ENCODE measurements at regions not wholly inside any gene's neighbourhood (a gene's known extent, or its start where the extent isn't known, plus 50 kb on each side); places are given as distances from the start of the nearest gene placed in this dataset.
A peak's percentile ranks its signal among the peaks of the same experiment; 100 is the strongest.
"Not testable (repeated sequence)": the region's sequence is repeated elsewhere in the genome, so short reads cannot be mapped to it uniquely, and the experiment has no call there.

DNA sequence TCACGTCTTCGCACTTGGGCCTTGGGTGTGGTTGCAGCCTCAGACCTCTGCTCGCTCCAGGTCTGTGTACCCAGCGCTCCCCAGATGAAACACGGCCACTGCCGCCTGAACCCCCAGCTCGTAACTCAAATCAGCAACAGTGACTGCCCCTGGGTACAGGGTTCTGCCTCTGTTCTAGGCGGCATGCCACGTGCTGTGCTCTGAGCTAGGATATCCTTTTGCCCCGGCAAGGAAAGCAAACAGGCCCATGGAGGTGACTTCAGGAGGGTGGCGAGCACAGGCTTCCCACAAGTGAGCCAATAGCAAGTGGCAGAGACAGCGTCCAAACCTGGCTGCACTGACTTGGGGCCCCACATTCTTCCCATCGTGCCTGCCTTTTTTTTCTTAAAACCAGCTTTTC lies 96.3 kb upstream of the PZP start:
- DNase-seq = not testable (repeated sequence)

DNA sequence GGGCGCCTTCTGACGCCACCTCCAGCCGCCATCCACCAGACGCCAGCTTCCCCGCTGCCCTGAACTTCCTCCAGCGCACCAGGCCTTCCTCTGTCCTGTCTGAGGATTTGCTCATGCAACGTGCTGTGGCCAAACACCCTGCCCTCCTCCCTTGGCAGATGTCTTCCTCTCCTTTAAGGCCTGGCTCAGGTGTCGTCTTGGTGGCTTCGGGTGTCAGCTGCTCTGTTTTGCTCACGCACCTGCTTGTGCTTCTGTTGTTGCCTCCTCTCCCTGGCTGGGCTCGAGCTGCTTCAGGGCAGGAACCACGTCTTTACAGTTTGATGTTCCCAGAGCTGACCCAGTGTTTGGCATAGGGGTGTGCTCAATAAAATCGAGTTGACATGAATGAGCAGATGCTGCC lies 87.7 kb upstream of the PZP start:
- not testable (repeated sequence) for DNase-seq

DNA sequence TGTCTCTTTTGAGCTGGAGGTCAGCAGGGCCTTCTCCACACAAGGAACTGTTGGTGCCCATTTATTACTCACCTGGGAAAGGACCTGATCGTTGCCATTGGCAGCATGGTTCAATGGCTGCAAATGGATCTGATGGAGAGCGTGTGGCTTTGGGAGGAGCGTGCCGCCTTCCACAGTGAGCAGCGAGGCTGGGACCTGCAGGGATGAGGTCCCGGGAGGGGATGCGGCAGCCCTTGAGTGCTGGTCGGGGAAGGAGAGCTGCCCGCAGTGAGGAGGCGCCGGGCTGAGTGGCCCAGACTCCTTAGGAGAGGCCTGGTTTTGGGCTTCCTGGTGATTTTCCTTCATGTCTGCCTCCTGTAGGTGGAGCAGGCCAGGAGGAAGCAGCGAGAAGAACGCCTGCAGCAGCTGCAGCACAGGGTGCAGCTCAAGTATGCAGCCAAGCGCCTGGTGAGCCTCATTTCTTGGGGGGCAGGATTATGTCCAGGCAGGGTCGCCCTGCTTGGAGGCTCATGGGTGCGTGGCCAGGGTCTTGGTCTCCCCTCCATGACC lies 86.0 kb upstream of the PZP start:
- DNase-seq = not testable (repeated sequence)

DNA sequence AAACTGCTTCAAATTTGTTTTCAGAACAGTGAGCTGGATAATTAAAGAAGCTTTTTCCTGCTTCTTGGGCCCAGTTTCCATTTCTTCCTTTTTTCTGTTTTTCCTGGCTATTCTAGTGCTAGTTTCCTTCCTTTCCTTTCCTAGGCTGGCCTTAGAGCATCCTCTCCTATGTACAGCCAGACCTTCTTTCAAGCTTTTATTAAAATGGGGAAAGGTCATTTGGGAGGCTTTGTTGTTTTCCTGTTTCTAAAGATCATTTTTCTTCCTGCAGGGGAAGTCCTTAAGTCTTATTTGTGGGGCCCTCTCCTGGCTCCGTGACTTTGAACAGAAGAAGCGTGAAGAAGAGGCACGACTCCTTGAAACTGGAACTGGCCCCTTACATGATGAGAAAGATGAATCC lies 85.2 kb upstream of the PZP start:
- DNase-seq = not testable (repeated sequence)

DNA sequence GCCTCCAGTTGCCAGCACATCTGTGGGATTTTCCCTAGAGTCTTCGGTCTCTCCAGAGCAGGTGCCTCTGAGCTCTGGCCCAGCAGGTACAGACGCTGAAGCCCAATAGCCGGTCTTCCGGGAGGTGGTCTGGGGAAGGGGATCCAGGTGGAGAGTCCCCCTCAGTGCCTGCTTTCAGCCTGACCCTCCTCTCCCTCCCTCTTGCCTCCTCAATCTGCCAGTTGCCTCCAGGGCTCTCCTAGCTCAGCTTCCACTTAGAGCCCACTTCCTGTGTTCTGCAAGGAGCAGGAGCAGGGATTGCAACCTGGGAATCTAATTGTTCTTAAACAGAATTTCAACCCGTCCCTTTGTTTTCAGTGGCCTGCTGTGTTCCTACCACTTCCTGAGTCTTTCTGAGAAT lies 81.8 kb upstream of the PZP start:
- DNase-seq = not testable (repeated sequence)

DNA sequence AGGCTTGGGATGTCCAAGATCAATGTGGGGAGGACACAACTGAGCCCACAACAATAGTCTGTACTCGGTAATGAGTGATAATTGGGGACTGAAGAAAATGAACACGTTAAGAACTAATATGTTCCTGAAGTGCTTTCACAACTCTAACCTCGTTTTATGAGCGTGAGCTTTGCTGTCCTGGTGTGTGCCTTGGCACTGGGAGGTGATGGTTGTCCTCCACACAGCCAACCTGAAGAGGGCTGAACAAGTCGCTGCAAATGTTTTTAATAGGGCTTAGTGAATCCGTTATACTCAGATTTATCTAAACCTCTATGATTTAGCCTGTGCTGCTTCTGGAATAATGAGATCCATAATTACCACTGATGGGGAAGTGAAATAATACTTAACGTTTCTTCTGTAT lies 76.5 kb upstream of the PZP start:
- not testable (repeated sequence) for DNase-seq

DNA sequence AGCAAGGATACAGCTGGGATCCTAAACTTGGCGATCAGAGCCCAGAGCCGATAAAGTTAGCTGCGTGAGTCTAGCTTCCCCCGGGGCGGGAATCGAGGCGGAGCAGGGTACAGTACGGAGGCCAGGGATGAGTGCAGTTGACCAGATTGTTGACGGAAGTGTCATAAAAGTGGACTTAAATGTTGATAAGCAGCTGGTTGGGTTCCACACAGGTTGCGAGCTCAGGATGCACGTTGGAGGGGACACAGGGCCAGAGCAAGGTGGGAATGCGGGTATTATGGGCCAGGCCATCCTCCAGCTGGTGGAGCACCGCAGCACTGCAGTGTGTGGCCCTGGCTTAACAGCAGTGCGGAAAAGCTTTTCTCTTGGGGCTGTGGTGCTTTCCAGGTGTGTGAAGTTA lies 76.0 kb upstream of the PZP start:
- DNase-seq = peak; percentile 18

DNA sequence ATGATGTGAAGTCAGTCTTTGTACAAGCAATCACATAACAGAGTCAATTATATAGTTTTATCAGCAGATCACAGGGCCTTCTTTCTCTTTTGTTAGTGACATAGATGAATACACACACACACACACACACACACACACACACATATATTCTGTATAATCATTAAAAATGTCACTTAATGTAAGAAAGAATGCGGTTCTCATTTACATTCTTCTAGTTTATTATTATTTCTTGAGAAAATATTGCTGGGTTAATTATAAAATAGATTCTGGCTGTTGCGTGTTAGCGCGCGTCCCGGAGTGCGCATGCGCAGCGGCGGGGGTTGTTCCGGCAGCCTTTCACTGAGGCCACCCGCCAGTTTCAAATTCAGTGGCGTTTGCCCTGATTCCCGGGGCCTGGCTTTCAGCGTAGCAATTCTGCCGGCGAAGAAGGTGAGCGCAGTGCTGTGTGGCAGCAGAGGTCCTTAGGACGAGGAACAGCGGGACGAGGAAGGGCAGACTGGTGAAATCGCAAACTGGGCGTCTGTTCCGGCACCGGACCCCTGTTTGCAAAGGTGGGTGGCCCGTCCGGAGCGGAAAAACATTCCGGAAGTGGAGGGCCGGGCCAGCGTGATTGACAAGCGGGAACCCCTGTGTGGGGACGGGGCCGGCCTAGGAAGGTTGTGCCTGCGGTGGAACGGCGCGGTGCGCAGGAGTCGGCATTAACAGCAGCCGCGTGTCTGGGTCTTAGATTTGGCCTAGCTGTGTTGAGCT lies 75.3 kb upstream of the PZP start:
- DNase-seq = peak; percentile 86

DNA sequence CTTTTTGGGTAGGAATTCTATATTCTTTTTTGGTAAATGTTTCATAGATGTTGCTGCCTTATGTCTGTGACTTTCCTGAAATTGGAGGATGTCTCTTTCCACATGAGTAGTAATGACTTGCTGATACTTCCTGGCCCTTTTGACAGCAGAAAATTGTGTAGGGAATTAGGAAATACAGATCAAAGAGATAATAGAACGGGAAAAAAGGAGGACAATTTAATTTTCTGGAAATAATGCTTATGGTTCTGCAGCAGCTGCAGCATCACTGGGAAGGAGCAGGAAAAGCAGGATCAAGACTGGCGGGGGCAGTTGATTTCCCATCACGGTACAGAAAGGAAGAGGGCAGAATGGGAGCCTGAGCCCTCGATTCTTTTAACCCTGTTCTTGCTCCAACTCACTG lies 68.8 kb upstream of the PZP start:
- no peak for DNase-seq

DNA sequence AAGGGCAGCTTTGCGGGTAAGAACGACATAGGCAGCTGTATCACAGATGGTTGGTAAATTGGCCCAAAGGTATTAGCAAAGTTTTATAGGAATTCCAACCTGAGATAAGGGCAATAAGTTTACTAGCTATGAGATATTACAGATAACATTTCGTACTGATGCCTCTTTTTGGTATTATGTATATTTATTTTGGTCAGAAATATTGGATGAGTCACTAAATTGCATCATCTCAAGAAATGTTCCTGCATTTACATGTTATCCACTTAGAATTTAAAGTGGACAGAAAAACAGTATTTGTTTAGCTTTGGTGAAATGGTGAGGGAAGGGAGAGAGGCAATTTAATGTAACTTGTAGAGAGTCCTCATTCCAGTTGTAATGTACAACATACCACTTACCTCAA lies 65.1 kb upstream of the PZP start:
- DNase-seq = no peak

DNA sequence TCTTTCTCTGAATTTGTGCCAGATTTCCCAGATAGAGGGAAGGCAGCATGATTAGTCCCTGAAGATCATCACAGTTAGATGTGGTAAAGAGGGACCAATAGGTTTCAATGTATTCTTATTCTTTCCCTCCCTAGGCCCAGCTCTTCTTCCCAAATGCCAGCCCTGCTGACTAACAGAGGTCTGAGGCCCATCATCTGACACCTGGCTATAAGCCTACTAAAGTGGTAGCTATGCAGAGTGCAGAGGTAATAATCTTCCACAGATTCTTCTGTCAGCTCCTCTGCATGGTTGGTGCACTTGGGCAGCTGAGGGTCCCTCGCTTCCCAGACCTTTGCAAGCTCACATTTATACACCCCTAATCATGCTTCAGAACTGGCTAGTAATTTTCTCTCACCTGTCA lies 63.7 kb upstream of the PZP start:
- DNase-seq = no peak

DNA sequence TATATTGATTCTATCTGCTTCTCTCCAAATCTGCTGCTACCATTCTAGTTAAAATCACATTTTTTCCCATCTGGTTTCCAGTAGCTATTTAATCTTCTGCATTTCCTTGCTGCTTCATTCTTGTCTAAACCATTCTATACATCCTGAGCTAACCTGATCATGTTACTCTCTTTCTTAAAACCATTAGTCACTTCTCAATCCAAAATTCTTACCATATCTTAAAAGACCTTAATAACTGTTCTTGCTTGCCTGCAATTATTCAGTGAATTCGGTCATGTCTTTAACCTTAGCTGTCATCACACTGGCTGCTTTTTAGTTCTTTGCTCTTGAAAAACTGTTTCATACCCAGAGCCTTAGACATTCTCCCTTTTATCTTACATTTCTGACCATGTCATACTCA lies 56.4 kb upstream of the PZP start:
- no peak for DNase-seq

DNA sequence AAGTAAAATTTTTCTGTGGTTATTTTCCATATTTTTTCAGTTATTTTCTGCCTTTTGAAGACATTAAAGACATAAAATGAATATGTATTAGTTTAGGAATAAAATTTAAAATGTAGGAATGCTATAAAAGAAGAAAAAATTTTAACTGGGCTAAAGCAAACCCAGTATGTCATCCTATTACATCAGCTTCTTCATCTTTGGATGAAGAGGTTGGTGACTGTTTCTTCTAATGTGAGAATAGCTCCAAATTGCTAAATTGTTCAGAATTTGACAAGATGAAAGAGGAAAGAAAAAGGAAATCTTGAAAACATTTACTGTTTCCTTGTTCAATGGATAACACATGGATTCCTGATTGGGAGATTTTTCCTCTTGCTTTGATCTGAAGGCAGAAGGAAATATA lies 52.7 kb upstream of the PZP start:
- DNase-seq = no peak

DNA sequence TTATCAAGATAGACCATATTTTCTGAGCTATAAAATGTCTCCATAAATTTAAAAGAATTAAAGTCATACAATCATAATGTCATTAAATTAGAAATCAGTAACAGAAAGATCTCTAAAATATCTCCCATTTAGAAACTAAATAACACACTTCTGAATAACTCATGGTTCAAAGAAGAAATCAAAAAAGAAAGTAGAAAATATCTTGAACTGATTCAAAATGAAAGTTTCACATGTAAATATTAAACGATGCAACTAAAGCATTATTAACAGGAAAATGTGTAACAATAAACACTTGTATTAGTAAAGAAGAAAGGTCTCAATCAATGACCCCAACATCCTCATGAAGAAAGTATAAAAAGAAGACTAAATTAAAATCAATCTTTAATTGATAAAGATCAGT lies 50.5 kb upstream of the PZP start:
- DNase-seq = no peak

All from activated CD4-positive, alpha-beta T cell treated with anti-CD3 and anti-CD28 coated beads, Interleukin-2, Interleukin-6, amounts not matched to agents 100 ng/mL and 50 ng/mL, durations not matched to agents 16 hours and 8 hours (primary cell).